DMS 273 (cell line): ENCODE measurements at regions not wholly inside any gene's neighbourhood (a gene's known extent, or its start where the extent isn't known, plus 50 kb on each side); places are given as distances from the start of the nearest gene placed in this dataset.
"Not testable (repeated sequence)": the region's sequence is repeated elsewhere in the genome, so short reads cannot be mapped to it uniquely, and the experiment has no call there.

Experiments
- DNase-seq: peaks from one replicate; lab custom pipeline; 2025; ENCODE audit not compliant: unreplicated experiment; lab: John Stamatoyannopoulos, UW

GRCh38 chr11:71130106-71130505 is 122.3 kb downstream of the SHANK2 start:
- no peak for DNase-seq

- DNase-seq = no peak
Measured at GRCh38 chr11:71129624-71130023, 122.8 kb downstream of the SHANK2 start.

- DNase-seq = no peak
Measured at GRCh38 chr11:71127806-71128205, 124.6 kb downstream of the SHANK2 start.

- not testable (repeated sequence) for DNase-seq
Measured at GRCh38 chr11:71126401-71126800, 126.0 kb downstream of the SHANK2 start.

- no peak for DNase-seq
Measured at GRCh38 chr11:71125150-71125549, 127.2 kb downstream of the SHANK2 start.

GRCh38 chr11:71124127-71124526 is 128.2 kb downstream of the SHANK2 start:
- DNase-seq = no peak

- peak; percentile 42 for DNase-seq
Measured at GRCh38 chr11:71120471-71120896, 131.9 kb downstream of the SHANK2 start.

- no peak for DNase-seq
Measured at GRCh38 chr11:71119656-71120269, 132.6 kb downstream of the SHANK2 start.

- no peak for DNase-seq
Measured at GRCh38 chr11:71118671-71119250, 133.6 kb downstream of the SHANK2 start.

GRCh38 chr11:71117311-71117710 is 135.1 kb downstream of the SHANK2 start:
- no peak for DNase-seq

GRCh38 chr11:71116693-71117040 is 135.7 kb downstream of the SHANK2 start:
- no peak for DNase-seq

GRCh38 chr11:71115770-71116692 is 136.3 kb downstream of the SHANK2 start:
- DNase-seq = no peak

- no peak for DNase-seq
Measured at GRCh38 chr11:71114124-71114851, 138.1 kb downstream of the SHANK2 start.

- no peak for DNase-seq
Measured at GRCh38 chr11:71112990-71113389, 139.4 kb downstream of the SHANK2 start.

GRCh38 chr11:71112454-71112853 is 139.9 kb downstream of the SHANK2 start:
- DNase-seq = no peak

- no peak for DNase-seq
Measured at GRCh38 chr11:71109586-71109985, 142.8 kb downstream of the SHANK2 start.

- no peak for DNase-seq
Measured at GRCh38 chr11:71109186-71109585, 143.2 kb downstream of the SHANK2 start.

- DNase-seq = no peak
Measured at GRCh38 chr11:71108013-71108865, 144.1 kb downstream of the SHANK2 start.

GRCh38 chr11:71106671-71107070 is 145.7 kb downstream of the SHANK2 start:
- no peak for DNase-seq

- no peak for DNase-seq
Measured at GRCh38 chr11:71103266-71103665, 149.1 kb downstream of the SHANK2 start.
